ENCODE measurements at regions not wholly inside any gene's neighbourhood (a gene's known extent, or its start where the extent isn't known, plus 50 kb on each side); places are given as distances from the start of the nearest gene placed in this dataset.

DNA sequence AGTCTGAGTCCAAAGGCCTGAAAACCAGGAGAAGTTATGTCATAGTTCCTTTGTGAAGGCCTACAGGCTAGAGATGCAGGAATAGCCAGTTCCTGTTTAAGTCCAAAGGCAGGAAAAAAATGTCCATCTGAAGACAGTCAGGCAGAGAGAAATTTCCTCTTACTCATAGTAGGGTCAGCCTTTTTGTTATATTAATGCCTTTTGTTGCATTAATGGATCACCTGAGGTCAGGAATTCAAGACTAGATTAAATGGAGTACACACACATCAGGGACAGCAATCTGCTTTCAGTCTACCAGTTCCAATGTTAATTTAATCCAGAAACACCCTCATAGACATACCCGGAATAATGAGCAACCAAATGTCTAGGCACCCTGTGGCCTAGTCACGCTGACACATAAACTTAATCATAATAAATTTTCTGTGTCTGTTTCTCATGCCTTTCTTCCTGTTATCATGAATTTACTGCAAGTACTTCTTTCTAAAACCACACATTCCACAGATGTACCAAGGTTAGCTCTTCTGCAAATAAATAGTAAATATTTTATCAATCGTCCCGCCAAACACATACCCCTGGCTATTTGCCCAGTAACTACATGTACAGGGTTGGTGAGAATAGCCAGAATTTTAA lies 703.9 kb downstream of the EFNA5 start:
- no peak for TF ChIP-seq CTCF (IDR thresholded peaks at IDR 0.05)
- Histone ChIP-seq H3K27ac (no peak overlapping the region), H3K4me3 (no peak overlapping the region), H3K9me3 (no peaks in the 10 kb centered on the region), H3K36me3 (no peaks in the 10 kb centered on the region), H3K4me1 (no peaks in the 10 kb centered on the region), H3K27me3 (no peaks in the 10 kb centered on the region)
- no peak for DNase-seq
- intact Hi-C loops (cut with DNase I; ENCODE audit: low total_unique reads) = no loop called here

DNA sequence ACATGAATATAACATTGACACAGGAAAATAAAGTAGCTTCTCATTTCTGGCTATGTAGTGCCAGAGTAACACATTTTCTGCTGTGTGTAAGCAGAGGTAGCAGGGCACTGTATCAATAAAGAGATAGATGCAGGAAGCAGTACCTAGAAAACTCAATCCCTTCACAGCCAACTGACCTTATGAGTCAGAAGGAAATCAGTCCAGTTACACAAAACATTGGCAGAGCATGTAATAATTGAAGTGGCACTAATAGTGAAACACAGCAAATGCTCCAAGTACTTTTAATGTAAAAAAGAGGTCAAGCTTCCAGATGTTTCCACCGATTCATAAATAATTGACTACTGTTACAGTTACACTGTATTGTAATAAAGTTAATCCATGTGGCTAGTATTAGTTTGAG lies 706.6 kb downstream of the EFNA5 start:
- no peaks in the 10 kb centered on the region for H3K4me1 ChIP-seq
- H3K27ac ChIP-seq = no peak overlapping the region
- intact Hi-C loops (cut with DNase I; ENCODE audit: low total_unique reads) = no loop called here
- no peaks in the 10 kb centered on the region for H3K27me3 ChIP-seq
- H3K9me3 ChIP-seq = no peaks in the 10 kb centered on the region
- no peak overlapping the region for H3K4me3 ChIP-seq
- no peaks in the 10 kb centered on the region for H3K36me3 ChIP-seq
- no peak for DNase-seq
- TF ChIP-seq CTCF (IDR thresholded peaks at IDR 0.05) = no peak

DNA sequence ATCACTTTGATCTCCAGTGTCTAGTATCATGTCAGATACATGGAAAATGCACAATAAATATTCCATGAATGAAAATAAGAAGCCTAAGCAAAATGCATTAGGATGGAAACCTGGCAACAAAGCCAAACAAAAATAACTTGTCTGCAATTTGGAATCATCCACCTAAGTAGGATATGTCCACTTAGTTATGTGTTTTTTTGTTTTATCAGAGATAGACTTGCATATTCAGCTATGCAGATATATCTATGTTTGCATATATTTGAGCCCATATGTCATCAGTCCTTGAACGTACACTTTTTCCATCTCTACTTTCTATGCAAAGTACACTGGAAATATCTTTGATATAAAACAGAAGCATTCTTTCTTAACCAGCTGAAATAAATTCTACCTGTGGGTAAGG lies 707.1 kb downstream of the EFNA5 start:
- no peaks in the 10 kb centered on the region for H3K9me3 ChIP-seq
- H3K36me3 ChIP-seq = no peaks in the 10 kb centered on the region
- H3K27ac ChIP-seq = no peak overlapping the region
- no peak for DNase-seq
- no peaks in the 10 kb centered on the region for H3K27me3 ChIP-seq
- no peak overlapping the region for H3K4me3 ChIP-seq
- H3K4me1 ChIP-seq = no peaks in the 10 kb centered on the region
- TF ChIP-seq CTCF (IDR thresholded peaks at IDR 0.05) = no peak
- intact Hi-C loops (cut with DNase I; ENCODE audit: low total_unique reads) = no loop called here

DNA sequence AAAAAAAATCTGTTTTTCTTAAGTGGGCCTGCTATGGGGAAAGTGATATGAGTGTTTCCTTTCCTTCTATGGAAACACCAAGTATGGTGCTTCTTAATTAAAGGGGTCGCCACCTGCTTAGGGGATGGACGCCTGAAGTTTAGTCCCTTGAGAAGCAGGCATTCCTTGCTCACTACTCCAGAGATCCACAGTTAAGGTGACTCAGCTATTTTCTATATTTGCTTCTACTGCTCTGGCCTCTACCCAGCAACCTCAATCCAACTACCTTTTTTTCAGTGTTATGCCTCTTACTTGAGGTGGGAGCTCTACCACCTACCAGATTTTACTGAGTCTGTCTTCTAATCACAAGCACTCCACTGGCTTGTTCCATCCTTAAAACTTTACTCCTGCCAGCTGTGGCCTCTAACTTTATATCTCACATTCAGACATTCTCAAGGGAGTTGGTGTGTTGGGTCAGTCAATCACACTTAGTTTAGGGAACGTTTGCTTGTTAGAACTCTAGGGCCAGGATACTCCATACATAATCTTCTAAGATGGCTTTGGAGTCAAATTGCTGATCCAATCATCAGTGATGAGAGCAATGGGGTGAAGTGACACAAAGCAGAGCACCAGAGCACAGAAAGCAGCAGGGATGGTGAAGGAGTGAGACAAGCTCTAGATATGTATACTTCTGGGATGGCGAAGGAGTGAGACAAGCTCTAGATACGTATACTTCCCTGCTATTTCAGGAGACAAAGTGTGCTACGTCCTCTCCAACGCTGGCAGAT lies 708.1 kb downstream of the EFNA5 start:
- Histone ChIP-seq H3K27me3 (no peaks in the 10 kb centered on the region), H3K4me3 (no peak overlapping the region), H3K9me3 (no peaks in the 10 kb centered on the region), H3K27ac (no peak overlapping the region), H3K36me3 (no peaks in the 10 kb centered on the region), H3K4me1 (no peaks in the 10 kb centered on the region)
- DNase-seq = no peak
- intact Hi-C loops (cut with DNase I; ENCODE audit: low total_unique reads) = no loop called here
- no peak for TF ChIP-seq CTCF (IDR thresholded peaks at IDR 0.05)

- no peak for TF ChIP-seq CTCF (IDR thresholded peaks at IDR 0.05)
- Histone ChIP-seq H3K27me3 (no peaks in the 10 kb centered on the region), H3K4me3 (no peak overlapping the region), H3K36me3 (no peaks in the 10 kb centered on the region), H3K4me1 (no peaks in the 10 kb centered on the region), H3K27ac (no peak overlapping the region), H3K9me3 (no peaks in the 10 kb centered on the region)
- no peak for DNase-seq
- intact Hi-C loops (cut with DNase I; ENCODE audit: low total_unique reads) = no loop called here
Measured at GRCh38 chr5:106959387-106959786, 711.4 kb downstream of the EFNA5 start.
